GM12864 (cell line): ENCODE measurements at regions not wholly inside any gene's neighbourhood (a gene's known extent, or its start where the extent isn't known, plus 50 kb on each side); places are given as distances from the start of the nearest gene placed in this dataset.

ENCODE experiments used
- DNase-seq: peaks from one replicate; pipeline ENCODE4 v3.0.0-alpha.2; 2011; ENCODE audit warnings: low read depth
- H3K4me3 ChIP-seq: 2 replicates; pipeline ENCODE4 v1.5.1; 2011; ENCODE audit warnings: mild to moderate bottlenecking, low read depth, low read length, control low read depth
- CTCF ChIP-seq: IDR thresholded peaks from 2 replicates; pipeline ENCODE4 v1.5.1; 2011; ENCODE audit warnings: low read depth, mild to moderate bottlenecking, moderate library complexity, low read length, control low read depth, inconsistent platforms; ENCODE audit errors: missing control alignments

DNA sequence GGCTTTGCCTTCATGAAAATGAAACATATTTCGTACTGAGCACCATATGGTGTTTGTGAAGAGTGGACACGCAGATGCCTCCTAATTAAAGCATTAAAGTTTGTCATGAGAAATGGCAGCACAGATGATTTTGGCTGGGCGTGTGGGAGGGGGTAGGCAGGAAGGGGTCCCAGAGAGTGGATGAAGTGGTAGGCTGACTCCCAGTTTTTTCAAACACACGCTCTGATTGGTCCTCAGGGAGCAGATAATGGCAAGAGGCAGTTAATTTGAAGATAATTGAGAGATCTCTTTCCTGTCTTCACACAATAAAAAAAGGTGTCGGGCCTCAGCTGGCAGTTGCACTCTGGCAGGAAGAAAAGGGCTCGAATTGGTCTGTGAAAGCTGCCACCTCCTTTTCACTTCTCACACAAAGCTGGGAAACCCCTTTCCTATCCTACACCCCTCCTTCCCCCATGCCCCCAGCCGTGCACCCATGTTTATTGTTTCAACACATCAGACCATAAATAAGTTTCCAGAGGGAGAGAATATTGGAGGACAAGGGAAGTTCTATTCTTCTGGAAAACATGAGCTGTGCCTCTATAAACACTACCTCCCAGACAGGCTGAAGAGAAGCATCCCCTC lies 429.6 kb downstream of the ARHGEF28 start:
- no peak for TF ChIP-seq CTCF
- H3K4me3 ChIP-seq = no peak overlapping the region
- DNase-seq = no peak

DNA sequence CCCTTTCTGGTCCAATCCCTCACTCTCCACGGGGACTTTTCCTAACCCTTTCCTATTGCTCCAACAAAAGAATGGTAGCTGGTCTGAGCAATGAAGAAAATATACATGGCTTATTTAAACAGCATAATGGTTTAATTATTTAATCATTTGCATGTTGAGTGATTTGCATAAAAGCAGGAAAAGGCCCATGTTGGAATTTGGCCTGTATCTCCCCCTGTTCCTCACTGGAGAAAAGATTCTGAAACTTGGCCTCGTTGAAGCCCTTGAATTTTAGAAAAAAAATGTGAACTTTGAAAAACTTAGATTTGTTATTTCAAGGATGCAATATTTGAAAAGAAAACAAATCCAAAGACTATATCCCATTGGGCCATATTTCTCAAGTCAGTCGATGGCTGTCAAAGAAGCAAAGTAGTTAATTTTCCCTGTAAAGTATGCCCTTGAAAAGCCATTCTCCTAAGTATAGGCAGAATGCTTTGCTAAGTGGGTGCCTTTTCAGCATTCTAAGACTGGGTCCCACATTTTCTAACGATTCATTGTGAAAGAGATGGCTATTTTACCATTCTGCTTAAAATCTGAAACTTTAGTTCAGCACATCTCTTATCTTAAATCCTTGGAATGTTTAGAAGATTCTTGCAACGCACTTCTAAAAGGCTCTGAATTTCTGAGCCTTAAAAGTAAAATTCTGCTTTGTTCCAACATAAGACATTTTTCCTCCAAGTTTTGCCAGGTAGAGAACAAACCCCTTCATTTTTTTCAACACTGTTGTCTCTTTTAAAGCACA lies 428.8 kb downstream of the ARHGEF28 start:
- DNase-seq = no peak
- no peak for TF ChIP-seq CTCF
- H3K4me3 ChIP-seq = no peak overlapping the region

GRCh38 chr5:74054139-74054538 lies 428.1 kb downstream of the ARHGEF28 start:
- no peak for TF ChIP-seq CTCF
- DNase-seq = no peak
- H3K4me3 ChIP-seq = no peak overlapping the region

GRCh38 chr5:74052441-74053221 lies 426.6 kb downstream of the ARHGEF28 start:
- no peak for TF ChIP-seq CTCF
- no peak overlapping the region for H3K4me3 ChIP-seq
- DNase-seq = no peak

DNA sequence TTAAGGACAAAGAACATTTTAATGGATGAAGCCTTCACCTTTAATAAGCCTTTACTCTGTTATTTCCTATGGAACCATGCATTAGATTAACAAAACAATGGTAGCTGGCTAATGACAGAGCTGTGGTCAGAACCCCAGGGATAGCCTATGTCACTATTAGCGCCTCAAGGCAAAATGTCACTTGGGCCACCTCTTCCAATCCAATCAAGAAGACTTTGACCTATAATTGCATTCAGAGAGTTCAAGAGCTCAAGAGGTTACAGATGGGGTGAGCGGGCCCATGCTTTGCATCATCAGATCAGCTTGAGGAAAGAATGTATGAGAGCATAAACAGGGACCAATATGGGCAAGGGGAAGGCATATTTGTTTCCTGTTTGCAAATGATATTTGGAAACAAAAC lies 425.1 kb downstream of the ARHGEF28 start:
- no peak for TF ChIP-seq CTCF

GRCh38 chr5:74044936-74045335 lies 418.9 kb downstream of the ARHGEF28 start:
- no peak for TF ChIP-seq CTCF
- H3K4me3 ChIP-seq = no peak overlapping the region
- no peak for DNase-seq

More for the DNA sequence above, 425.1 kb downstream of the ARHGEF28 start:
- no peak overlapping the region for H3K4me3 ChIP-seq
- no peak for DNase-seq
